Right lobe of liver (tissue), 6 donors: ENCODE measurements at regions not wholly inside any gene's neighbourhood (a gene's known extent, or its start where the extent isn't known, plus 50 kb on each side); places are given as distances from the start of the nearest gene placed in this dataset.

Experiments
- ATAC-seq, 4 donors: fragments of 200-7000 bp; cut with Tn5 transposase; one replicate each; pipeline ENCODE4 v1.9.1; 2020; ENCODE audit warnings: mild to moderate bottlenecking in 4 of 4, moderate library complexity in 4 of 4
- DNase-seq, 3 donors: peaks; one replicate each; pipeline ENCODE4 v3.0.0-alpha.2; 2020
- H3K27ac ChIP-seq, 3 donors: fragments of 200-600 bp; one replicate each; pipeline ENCODE4 v1.8.0; 2022
- H3K27me3 ChIP-seq, 2 donors: fragments of 200-600 bp; one replicate each; pipeline ENCODE4 v1.8.0; 2022
- H3K36me3 ChIP-seq, 4 donors: fragments of 200-600 bp; sonication (generic) in 1 of 4; one replicate each; pipeline versions ENCODE4 v1.5.1 to v1.8.0; 2017 to 2022; ENCODE audit warnings: control low read depth in 1 of 4
- H3K4me1 ChIP-seq, 4 donors: fragments of 200-600 bp; sonication (generic) in 1 of 4; one replicate each; pipeline versions ENCODE4 v1.5.1 to v1.8.0; 2017 to 2022; ENCODE audit warnings: control low read depth in 1 of 4
- H3K4me3 ChIP-seq, 3 donors: fragments of 200-600 bp; one replicate each; pipeline ENCODE4 v1.8.0; 2022
- H3K9me3 ChIP-seq, 4 donors: fragments of 200-600 bp; sonication (generic) in 1 of 4; one replicate each; pipeline versions ENCODE4 v1.5.1 to v1.8.0; 2017 to 2022; ENCODE audit warnings: control low read depth in 1 of 4
- POLR2A ChIP-seq: fragments of 450-650 bp; IDR thresholded peaks from one replicate; pipeline ENCODE4 v1.6.1; 2017; ENCODE audit warnings: antibody characterized with exemption, mild to moderate bottlenecking
- WGBS: methylation state at CpG from one replicate; pipeline ENCODE4 v1.1.6; 2018; ENCODE audit warnings: low coverage, low lambda C conversion rate; ENCODE audit not compliant: insufficient coverage; ENCODE audit errors: missing lambda C conversion rate; 5-methylcytosine and 5-hydroxymethylcytosine counted together
- intact Hi-C, 2 donors: fragments of 100-400 bp; cut with DNase I; formaldehyde crosslinking; loops; one replicate each; pipeline versions ENCODE4 v1.11.2 to v1.14.1; 2022
- TF ChIP-seq, protein P1 (sequence below), 4 donors: fragments of 200-600 bp in 3 of 4; fragments of 450-650 bp in 1 of 4; IDR thresholded peaks; one replicate each; pipeline versions ENCODE4 v1.5.1 to v1.8.0; 2016 to 2022; ENCODE audit warnings: antibody characterized with exemption in 4 of 4, mild to moderate bottlenecking in 2 of 4
- donor health status: DM: no; HTN: yes; CAD: no.
- donor health status: DM: no; HTN: no; CAD: no.
- donor health status: DM: no; HTN: no; CAD: no.
- donor health status: DM: no; HTN: yes; CAD: no.
- donor health status: DM: no; HTN: yes; CAD: no.

DNA sequence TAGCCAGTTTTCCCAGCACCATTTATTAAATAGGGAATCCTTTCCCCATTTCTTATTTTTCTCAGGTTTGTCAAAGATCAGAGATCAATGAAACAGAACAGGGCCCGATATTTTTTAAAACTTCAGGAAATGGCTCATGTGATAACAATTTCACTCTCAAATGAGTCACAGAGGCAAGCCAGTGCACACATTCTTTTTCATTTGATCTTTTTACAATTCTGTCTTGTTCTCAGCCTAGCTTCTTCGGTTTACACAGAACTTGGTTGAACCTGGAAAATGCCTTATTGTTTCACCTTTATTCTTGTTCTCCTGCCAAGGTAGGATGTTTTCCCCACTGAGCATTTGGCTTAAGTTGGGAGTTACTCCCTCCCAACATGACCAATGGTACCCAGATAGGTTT is 258.9 kb downstream of the COL12A1 start:
- Histone ChIP-seq H3K36me3 (no peaks in the 10 kb centered on the region), H3K4me1 (no peaks in the 10 kb centered on the region), H3K27me3 (no peaks in the 10 kb centered on the region), H3K9me3 (no peaks in the 10 kb centered on the region), H3K4me3 (no peak overlapping the region), H3K27ac (no peak overlapping the region)
- DNase-seq (no peak), ATAC-seq (no peak)
- intact Hi-C loops: no loop called here
- WGBS: 64% methylated on average over 2 of the region's 2 CpGs
- TF ChIP-seq, protein P1, sequence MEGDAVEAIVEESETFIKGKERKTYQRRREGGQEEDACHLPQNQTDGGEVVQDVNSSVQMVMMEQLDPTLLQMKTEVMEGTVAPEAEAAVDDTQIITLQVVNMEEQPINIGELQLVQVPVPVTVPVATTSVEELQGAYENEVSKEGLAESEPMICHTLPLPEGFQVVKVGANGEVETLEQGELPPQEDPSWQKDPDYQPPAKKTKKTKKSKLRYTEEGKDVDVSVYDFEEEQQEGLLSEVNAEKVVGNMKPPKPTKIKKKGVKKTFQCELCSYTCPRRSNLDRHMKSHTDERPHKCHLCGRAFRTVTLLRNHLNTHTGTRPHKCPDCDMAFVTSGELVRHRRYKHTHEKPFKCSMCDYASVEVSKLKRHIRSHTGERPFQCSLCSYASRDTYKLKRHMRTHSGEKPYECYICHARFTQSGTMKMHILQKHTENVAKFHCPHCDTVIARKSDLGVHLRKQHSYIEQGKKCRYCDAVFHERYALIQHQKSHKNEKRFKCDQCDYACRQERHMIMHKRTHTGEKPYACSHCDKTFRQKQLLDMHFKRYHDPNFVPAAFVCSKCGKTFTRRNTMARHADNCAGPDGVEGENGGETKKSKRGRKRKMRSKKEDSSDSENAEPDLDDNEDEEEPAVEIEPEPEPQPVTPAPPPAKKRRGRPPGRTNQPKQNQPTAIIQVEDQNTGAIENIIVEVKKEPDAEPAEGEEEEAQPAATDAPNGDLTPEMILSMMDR (IDR thresholded peaks at IDR 0.05): no peak
- TF ChIP-seq POLR2A: no peak

GRCh38 chr6:74942130-74942529 is 263.7 kb downstream of the COL12A1 start:
- TF ChIP-seq, protein P1 (IDR thresholded peaks at IDR 0.05): no peak
- no peak for TF ChIP-seq POLR2A
- Histone ChIP-seq H3K27me3 (no peaks in the 10 kb centered on the region), H3K9me3 (no peaks in the 10 kb centered on the region), H3K36me3 (no peaks in the 10 kb centered on the region), H3K27ac (no peak overlapping the region), H3K4me1 (no peaks in the 10 kb centered on the region), H3K4me3 (no peak overlapping the region)
- DNase-seq (no peak), ATAC-seq (no peak)
- 45% methylated on average over 3 of the region's 3 CpGs for WGBS
- intact Hi-C loops: no loop called here

DNA sequence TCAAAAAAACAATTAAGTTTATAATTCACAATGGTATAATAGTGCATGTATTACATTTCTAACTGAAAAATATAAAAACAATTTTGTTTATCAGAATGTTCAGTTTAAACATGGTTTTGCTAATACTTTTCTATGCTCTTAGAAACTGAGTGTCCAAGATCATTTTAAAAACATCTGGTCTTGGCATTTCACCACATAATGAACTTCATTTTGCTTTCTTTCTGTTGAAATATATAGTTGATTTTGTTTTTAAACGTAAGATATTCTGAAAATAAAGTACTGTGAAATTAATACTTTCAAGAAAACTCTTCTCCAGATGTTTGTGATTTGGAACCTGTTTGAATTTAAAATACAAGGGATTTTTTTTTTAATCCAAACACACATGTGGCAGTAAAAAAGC is 264.4 kb downstream of the COL12A1 start:
- no peaks in the 10 kb centered on the region for H3K4me1 ChIP-seq
- H3K4me3 ChIP-seq: no peak overlapping the region
- intact Hi-C loops: no loop called here
- no peak overlapping the region for H3K27ac ChIP-seq
- 24% methylated on average over 1 of the region's 1 CpG for WGBS
- no peak for TF ChIP-seq POLR2A
- TF ChIP-seq, protein P1 (IDR thresholded peaks at IDR 0.05): no peak
- H3K27me3 ChIP-seq: no peaks in the 10 kb centered on the region
- DNase-seq (no peak), ATAC-seq (no peak)
- H3K9me3 ChIP-seq: no peaks in the 10 kb centered on the region
- H3K36me3 ChIP-seq: no peaks in the 10 kb centered on the region

DNA sequence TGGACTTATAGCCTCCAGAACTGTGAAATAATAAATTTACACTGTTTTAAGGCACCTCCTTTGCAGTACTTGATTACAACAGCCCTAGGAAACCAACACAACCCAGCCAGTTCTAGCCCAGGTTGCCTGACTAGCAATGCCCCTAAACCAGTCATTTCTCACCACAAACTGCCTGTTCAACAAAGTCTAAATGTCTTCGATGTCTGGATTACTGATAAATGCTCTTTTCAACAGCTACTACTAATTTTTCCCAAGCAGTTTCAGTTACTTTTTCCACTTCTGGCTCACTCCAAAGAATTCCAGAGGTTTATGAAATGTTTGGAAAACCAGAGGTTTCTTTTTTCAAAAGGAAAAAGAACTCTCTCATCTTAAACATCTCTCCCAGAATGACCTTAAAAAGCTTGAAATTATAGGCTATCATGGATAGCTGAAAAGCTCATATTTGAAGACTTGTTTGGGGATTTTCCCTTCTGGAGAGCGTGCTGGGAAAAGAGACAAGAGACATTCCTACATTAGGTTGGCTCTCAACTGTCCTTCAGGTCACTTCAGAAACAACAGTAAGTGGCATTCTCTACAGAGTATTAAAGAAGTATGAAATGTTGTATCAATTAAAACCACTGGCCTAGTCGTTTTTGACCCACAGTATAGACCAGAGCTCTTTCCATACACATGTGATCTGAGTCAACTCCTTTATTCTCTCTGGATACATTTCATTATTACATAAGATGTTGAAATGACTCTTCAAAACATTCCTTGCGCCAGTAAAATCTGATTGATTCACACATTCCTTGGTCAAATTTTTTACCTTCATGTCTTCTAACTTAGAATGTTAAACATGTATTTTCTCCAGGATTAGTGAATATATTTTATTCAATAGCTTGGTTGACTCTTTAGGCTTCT is 265.9 kb downstream of the COL12A1 start:
- no peak for ATAC-seq

More for the DNA sequence above, 265.9 kb downstream of the COL12A1 start:
- WGBS: 52% methylated on average over 4 of the region's 4 CpGs
- no peak overlapping the region for H3K4me3 ChIP-seq
- no peaks in the 10 kb centered on the region for H3K4me1 ChIP-seq
- H3K36me3 ChIP-seq: no peaks in the 10 kb centered on the region
- no peak overlapping the region for H3K27ac ChIP-seq
- no peak for TF ChIP-seq POLR2A
- TF ChIP-seq, protein P1 (IDR thresholded peaks at IDR 0.05): no peak
- intact Hi-C loops: no loop called here
- DNase-seq: no peak
- no peaks in the 10 kb centered on the region for H3K27me3 ChIP-seq
- no peaks in the 10 kb centered on the region for H3K9me3 ChIP-seq
